ENCODE measurements at regions not wholly inside any gene's neighbourhood (a gene's known extent, or its start where the extent isn't known, plus 50 kb on each side); places are given as distances from the start of the nearest gene placed in this dataset.

DNA sequence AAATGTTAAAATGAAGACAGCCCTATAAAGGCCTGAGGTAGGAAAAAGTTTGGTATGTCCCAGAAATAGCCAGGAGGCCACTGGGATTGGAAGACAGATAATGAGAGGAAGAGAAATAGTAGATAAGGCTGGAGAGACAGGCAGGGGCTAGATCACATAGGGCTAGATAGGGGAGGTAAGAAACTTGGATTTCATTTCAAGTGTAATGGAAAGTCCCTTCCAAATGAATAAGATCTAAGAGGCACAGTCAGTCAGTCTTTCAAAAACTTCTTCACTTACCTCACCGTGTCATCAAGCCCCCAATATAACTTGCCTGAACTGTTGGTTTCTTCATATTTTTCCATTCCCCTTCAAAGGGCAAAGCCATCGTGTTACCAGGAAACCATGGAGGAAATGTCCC lies 121.8 kb downstream of the SPCS3 start:
- no peak overlapping the region for H3K27ac ChIP-seq (ENCODE audit: low read length)
- no peaks in the 10 kb centered on the region for H3K4me1 ChIP-seq (ENCODE audit: control insufficient read depth, insufficient read depth, low read length)
- H3K27me3 ChIP-seq (ENCODE audit: control insufficient read depth in 1 of 2, insufficient read depth in 2 of 2, low read length in 2 of 2) = no peaks in the 10 kb centered on the region

GRCh38 chr4:176443117-176443516 lies 123.4 kb downstream of the SPCS3 start:
- Histone ChIP-seq H3K36me3 (ENCODE audit: control insufficient read depth in 2 of 2, insufficient read depth in 2 of 2, low read length in 2 of 2) (no peaks in the 10 kb centered on the region), H3K9me3 (ENCODE audit: control insufficient read depth in 2 of 2, low read length in 2 of 2) (no peaks in the 10 kb centered on the region), H3K27ac (ENCODE audit: low read length) (no peak overlapping the region), H3K9ac (ENCODE audit: low read length in 2 of 2) (no peak overlapping the region), H3K27me3 (ENCODE audit: control insufficient read depth in 1 of 2, insufficient read depth in 2 of 2, low read length in 2 of 2) (no peaks in the 10 kb centered on the region), H3K4me3 (ENCODE audit: low read length in 2 of 2) (no peak overlapping the region), H3K4me1 (ENCODE audit: control insufficient read depth, insufficient read depth, low read length) (no peaks in the 10 kb centered on the region)

More for the DNA sequence above, 121.8 kb downstream of the SPCS3 start:
- Histone ChIP-seq H3K9ac (ENCODE audit: low read length in 2 of 2) (no peak overlapping the region), H3K4me3 (ENCODE audit: low read length in 2 of 2) (no peak overlapping the region), H3K9me3 (ENCODE audit: control insufficient read depth in 2 of 2, low read length in 2 of 2) (no peaks in the 10 kb centered on the region), H3K36me3 (ENCODE audit: control insufficient read depth in 2 of 2, insufficient read depth in 2 of 2, low read length in 2 of 2) (no peaks in the 10 kb centered on the region)

DNA sequence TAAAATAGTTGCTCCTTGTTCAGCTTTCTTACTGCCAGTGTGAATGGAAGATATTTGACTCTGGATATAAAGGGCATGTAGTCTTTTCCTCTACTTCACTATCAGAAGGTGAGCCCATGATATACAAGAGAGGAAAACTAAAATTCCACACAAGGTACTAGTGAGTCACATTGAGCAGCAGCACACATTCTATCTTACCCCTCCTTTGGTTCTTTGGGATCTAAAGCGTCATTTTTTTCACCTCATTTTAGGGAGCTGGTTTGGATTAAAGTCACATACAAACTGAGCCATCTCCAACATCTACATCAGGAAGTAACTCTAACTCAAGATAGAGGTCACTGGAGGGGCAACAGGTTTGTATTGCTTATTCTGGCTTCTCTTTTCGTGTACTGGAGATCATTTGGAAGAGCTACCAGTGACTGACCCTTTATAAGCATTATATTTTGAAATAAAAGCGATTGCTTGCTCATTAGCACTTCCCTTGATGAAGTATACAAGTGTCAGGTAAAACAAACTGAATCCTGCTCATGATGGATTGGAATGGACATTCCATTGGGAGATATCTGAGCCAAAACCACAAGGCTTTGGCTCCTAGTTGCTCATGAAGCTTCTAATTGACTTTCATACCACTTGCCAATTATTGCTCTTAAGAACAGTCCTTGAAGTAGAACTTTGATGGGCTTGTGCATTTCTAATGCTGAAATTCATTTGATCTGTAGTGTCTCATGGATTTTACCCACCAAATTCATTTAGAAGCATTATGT lies 124.1 kb downstream of the SPCS3 start:
- no peaks in the 10 kb centered on the region for H3K4me1 ChIP-seq (ENCODE audit: control insufficient read depth, insufficient read depth, low read length)
- no peak overlapping the region for H3K27ac ChIP-seq (ENCODE audit: low read length)
- no peaks in the 10 kb centered on the region for H3K9me3 ChIP-seq (ENCODE audit: control insufficient read depth in 2 of 2, low read length in 2 of 2)
- no peaks in the 10 kb centered on the region for H3K27me3 ChIP-seq (ENCODE audit: control insufficient read depth in 1 of 2, insufficient read depth in 2 of 2, low read length in 2 of 2)
- H3K9ac ChIP-seq (ENCODE audit: low read length in 2 of 2) = no peak overlapping the region
- no peaks in the 10 kb centered on the region for H3K36me3 ChIP-seq (ENCODE audit: control insufficient read depth in 2 of 2, insufficient read depth in 2 of 2, low read length in 2 of 2)
- no peak overlapping the region for H3K4me3 ChIP-seq (ENCODE audit: low read length in 2 of 2)

- no peaks in the 10 kb centered on the region for H3K4me1 ChIP-seq (ENCODE audit: control insufficient read depth, insufficient read depth, low read length)
- no peak overlapping the region for H3K27ac ChIP-seq (ENCODE audit: low read length)
- H3K4me3 ChIP-seq (ENCODE audit: low read length in 2 of 2) = no peak overlapping the region
- H3K9me3 ChIP-seq (ENCODE audit: control insufficient read depth in 2 of 2, low read length in 2 of 2) = no peaks in the 10 kb centered on the region
- no peaks in the 10 kb centered on the region for H3K36me3 ChIP-seq (ENCODE audit: control insufficient read depth in 2 of 2, insufficient read depth in 2 of 2, low read length in 2 of 2)
- H3K9ac ChIP-seq (ENCODE audit: low read length in 2 of 2) = no peak overlapping the region
- no peaks in the 10 kb centered on the region for H3K27me3 ChIP-seq (ENCODE audit: control insufficient read depth in 1 of 2, insufficient read depth in 2 of 2, low read length in 2 of 2)
Observed at GRCh38 chr4:176444741-176445140, 125.0 kb downstream of the SPCS3 start.

DNA sequence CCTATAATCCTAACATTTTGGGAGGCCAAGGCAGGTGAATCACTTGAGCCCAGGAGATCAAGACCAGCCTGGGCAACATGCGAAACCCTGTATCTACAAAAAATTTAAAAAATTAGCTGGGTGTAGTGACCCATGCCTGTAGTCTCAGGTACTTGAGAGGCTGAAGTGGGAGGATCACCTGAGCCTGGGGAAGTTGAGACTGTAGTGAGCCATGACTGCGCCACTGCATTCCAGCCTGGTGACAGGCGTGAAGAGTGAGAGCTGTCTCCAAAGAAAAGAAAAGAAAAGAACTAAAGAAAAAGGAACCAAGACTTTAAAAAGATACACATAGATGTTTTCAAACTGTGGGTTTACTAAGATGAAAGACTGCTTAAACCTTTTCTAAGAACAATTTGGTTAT lies 129.0 kb downstream of the SPCS3 start:
- no peak overlapping the region for H3K4me3 ChIP-seq (ENCODE audit: low read length in 2 of 2)
- no peak overlapping the region for H3K27ac ChIP-seq (ENCODE audit: low read length)

GRCh38 chr4:176451443-176451842 lies 131.7 kb downstream of the SPCS3 start:
- no peaks in the 10 kb centered on the region for H3K27me3 ChIP-seq (ENCODE audit: control insufficient read depth in 1 of 2, insufficient read depth in 2 of 2, low read length in 2 of 2)
- no peaks in the 10 kb centered on the region for H3K9me3 ChIP-seq (ENCODE audit: control insufficient read depth in 2 of 2, low read length in 2 of 2)
- no peak overlapping the region for H3K4me3 ChIP-seq (ENCODE audit: low read length in 2 of 2)
- H3K9ac ChIP-seq (ENCODE audit: low read length in 2 of 2) = no peak overlapping the region
- no peaks in the 10 kb centered on the region for H3K4me1 ChIP-seq (ENCODE audit: control insufficient read depth, insufficient read depth, low read length)
- H3K36me3 ChIP-seq (ENCODE audit: control insufficient read depth in 2 of 2, insufficient read depth in 2 of 2, low read length in 2 of 2) = no peaks in the 10 kb centered on the region
- H3K27ac ChIP-seq (ENCODE audit: low read length) = no peak overlapping the region

More for the DNA sequence above, 129.0 kb downstream of the SPCS3 start:
- Histone ChIP-seq H3K4me1 (ENCODE audit: control insufficient read depth, insufficient read depth, low read length) (no peaks in the 10 kb centered on the region), H3K27me3 (ENCODE audit: control insufficient read depth in 1 of 2, insufficient read depth in 2 of 2, low read length in 2 of 2) (no peaks in the 10 kb centered on the region), H3K9me3 (ENCODE audit: control insufficient read depth in 2 of 2, low read length in 2 of 2) (no peaks in the 10 kb centered on the region), H3K9ac (ENCODE audit: low read length in 2 of 2) (no peak overlapping the region), H3K36me3 (ENCODE audit: control insufficient read depth in 2 of 2, insufficient read depth in 2 of 2, low read length in 2 of 2) (no peaks in the 10 kb centered on the region)

DNA sequence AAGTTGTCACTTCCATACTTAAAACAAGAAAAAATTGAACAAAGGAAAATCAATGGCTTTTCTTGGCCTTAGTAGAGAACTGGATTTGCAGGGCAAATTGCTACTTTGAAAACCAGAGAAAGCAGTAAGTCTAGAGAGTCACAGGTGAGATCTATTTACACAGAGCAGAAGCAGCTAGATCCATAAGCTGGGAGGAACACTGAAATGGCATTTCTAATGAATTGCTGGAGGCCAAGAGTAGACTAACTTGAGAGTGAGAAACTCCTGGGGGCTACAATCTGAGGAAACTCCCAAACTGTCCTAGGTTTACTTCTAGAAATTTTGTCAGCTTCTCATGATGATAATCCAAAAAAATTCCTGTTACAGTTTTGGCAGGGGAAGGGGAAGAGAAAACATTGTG lies 133.3 kb downstream of the SPCS3 start:
- H3K27ac ChIP-seq (ENCODE audit: low read length) = no peak overlapping the region
- no peaks in the 10 kb centered on the region for H3K9me3 ChIP-seq (ENCODE audit: control insufficient read depth in 2 of 2, low read length in 2 of 2)
- H3K9ac ChIP-seq (ENCODE audit: low read length in 2 of 2) = no peak overlapping the region
- H3K4me3 ChIP-seq (ENCODE audit: low read length in 2 of 2) = no peak overlapping the region
- H3K27me3 ChIP-seq (ENCODE audit: control insufficient read depth in 1 of 2, insufficient read depth in 2 of 2, low read length in 2 of 2) = no peaks in the 10 kb centered on the region
- no peaks in the 10 kb centered on the region for H3K36me3 ChIP-seq (ENCODE audit: control insufficient read depth in 2 of 2, insufficient read depth in 2 of 2, low read length in 2 of 2)
- H3K4me1 ChIP-seq (ENCODE audit: control insufficient read depth, insufficient read depth, low read length) = no peaks in the 10 kb centered on the region

DNA sequence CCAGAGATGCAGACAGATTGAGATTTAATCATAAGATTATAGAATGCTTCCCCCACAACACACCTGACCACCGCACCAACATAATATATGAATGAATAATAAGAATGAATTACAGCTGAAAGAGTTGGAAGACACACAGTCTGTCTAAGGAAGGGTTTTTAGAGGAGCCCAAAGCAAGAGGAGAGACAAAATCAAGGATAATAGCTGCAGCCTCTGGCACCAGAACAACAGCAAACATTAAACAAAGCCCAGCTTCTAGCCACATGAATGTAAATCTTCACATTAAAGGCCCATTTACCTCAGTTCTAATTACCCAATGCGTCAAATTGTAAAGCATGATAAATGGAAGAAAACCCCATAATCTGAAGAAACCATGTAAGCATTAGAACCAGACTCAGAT lies 133.9 kb downstream of the SPCS3 start:
- Histone ChIP-seq H3K36me3 (ENCODE audit: control insufficient read depth in 2 of 2, insufficient read depth in 2 of 2, low read length in 2 of 2) (no peaks in the 10 kb centered on the region), H3K4me1 (ENCODE audit: control insufficient read depth, insufficient read depth, low read length) (no peaks in the 10 kb centered on the region), H3K9ac (ENCODE audit: low read length in 2 of 2) (no peak overlapping the region), H3K9me3 (ENCODE audit: control insufficient read depth in 2 of 2, low read length in 2 of 2) (no peaks in the 10 kb centered on the region), H3K4me3 (ENCODE audit: low read length in 2 of 2) (no peak overlapping the region), H3K27ac (ENCODE audit: low read length) (no peak overlapping the region), H3K27me3 (ENCODE audit: control insufficient read depth in 1 of 2, insufficient read depth in 2 of 2, low read length in 2 of 2) (no peaks in the 10 kb centered on the region)

GRCh38 chr4:176464748-176465147 lies 145.0 kb downstream of the SPCS3 start:
- no peaks in the 10 kb centered on the region for H3K9me3 ChIP-seq (ENCODE audit: control insufficient read depth in 2 of 2, low read length in 2 of 2)
- H3K4me3 ChIP-seq (ENCODE audit: low read length in 2 of 2) = no peak overlapping the region
- no peaks in the 10 kb centered on the region for H3K36me3 ChIP-seq (ENCODE audit: control insufficient read depth in 2 of 2, insufficient read depth in 2 of 2, low read length in 2 of 2)
- H3K4me1 ChIP-seq (ENCODE audit: control insufficient read depth, insufficient read depth, low read length) = no peaks in the 10 kb centered on the region
- no peak overlapping the region for H3K27ac ChIP-seq (ENCODE audit: low read length)
- H3K9ac ChIP-seq (ENCODE audit: low read length in 2 of 2) = no peak overlapping the region
- H3K27me3 ChIP-seq (ENCODE audit: control insufficient read depth in 1 of 2, insufficient read depth in 2 of 2, low read length in 2 of 2) = no peaks in the 10 kb centered on the region

DNA sequence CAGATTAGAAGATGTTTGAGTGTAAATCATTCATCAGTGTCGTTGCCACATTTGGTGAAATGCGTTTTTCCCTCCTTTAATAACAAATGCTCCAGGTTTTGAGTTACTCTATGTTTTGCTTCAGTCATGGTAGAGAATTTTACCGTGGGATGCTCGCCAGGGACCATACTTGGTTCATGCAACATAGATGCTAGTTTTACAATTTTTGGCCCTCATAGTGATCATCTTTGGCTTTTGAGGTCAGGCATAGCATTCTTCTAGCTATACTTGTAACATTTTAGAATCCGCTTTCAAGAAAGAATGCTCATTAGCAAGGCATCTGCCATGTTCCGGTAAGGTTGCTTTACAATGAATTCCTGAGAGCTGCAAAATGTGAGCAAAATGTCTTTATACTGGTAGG lies 147.2 kb downstream of the SPCS3 start:
- Histone ChIP-seq H3K27me3 (ENCODE audit: control insufficient read depth in 1 of 2, insufficient read depth in 2 of 2, low read length in 2 of 2) (no peaks in the 10 kb centered on the region), H3K4me3 (ENCODE audit: low read length in 2 of 2) (no peak overlapping the region), H3K4me1 (ENCODE audit: control insufficient read depth, insufficient read depth, low read length) (no peaks in the 10 kb centered on the region)

DNA sequence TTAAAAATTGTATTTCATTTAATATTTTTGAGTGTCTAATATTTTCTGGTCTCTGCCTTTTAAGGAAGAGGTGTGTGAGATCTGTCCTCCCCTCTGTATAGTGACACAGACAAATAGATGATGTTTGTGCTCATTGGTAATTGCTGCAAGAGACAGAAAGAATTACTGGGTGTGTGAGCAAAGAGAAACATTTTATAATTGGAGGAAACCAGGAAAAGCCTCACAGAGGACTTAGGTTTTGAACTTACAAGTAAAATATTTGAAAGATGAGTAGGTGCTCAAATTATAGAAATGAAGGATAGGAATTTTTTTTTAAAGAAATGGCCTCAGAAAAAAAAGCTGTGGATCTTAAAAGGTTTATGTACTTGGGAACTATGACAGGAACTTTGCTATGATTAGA lies 149.8 kb downstream of the SPCS3 start:
- Histone ChIP-seq H3K4me3 (ENCODE audit: low read length in 2 of 2) (no peak overlapping the region), H3K9ac (ENCODE audit: low read length in 2 of 2) (no peak overlapping the region), H3K27me3 (ENCODE audit: control insufficient read depth in 1 of 2, insufficient read depth in 2 of 2, low read length in 2 of 2) (no peaks in the 10 kb centered on the region), H3K27ac (ENCODE audit: low read length) (no peak overlapping the region), H3K4me1 (ENCODE audit: control insufficient read depth, insufficient read depth, low read length) (no peaks in the 10 kb centered on the region), H3K36me3 (ENCODE audit: control insufficient read depth in 2 of 2, insufficient read depth in 2 of 2, low read length in 2 of 2) (no peaks in the 10 kb centered on the region), H3K9me3 (ENCODE audit: control insufficient read depth in 2 of 2, low read length in 2 of 2) (no peaks in the 10 kb centered on the region)

More for the DNA sequence above, 147.2 kb downstream of the SPCS3 start:
- Histone ChIP-seq H3K27ac (ENCODE audit: low read length) (no peak overlapping the region), H3K9me3 (ENCODE audit: control insufficient read depth in 2 of 2, low read length in 2 of 2) (no peaks in the 10 kb centered on the region), H3K9ac (ENCODE audit: low read length in 2 of 2) (no peak overlapping the region), H3K36me3 (ENCODE audit: control insufficient read depth in 2 of 2, insufficient read depth in 2 of 2, low read length in 2 of 2) (no peaks in the 10 kb centered on the region)

Data from stomach smooth muscle (tissue), 2 donors.